ENCODE measurements at regions not wholly inside any gene's neighbourhood (a gene's known extent, or its start where the extent isn't known, plus 50 kb on each side); places are given as distances from the start of the nearest gene placed in this dataset.
A peak's percentile ranks its signal among the peaks of the same experiment; 100 is the strongest.

GRCh38 chr17:77848257-77848656 is 110.2 kb upstream of the TNRC6C start (continued):
- TF ChIP-seq PRDM2 (tag by site-specific recombination; IDR thresholded peaks at IDR 0.05; ENCODE audit: borderline replicate concordance): no peak
- no peak for TF ChIP-seq ZNF433 (tag by site-specific recombination; IDR thresholded peaks at IDR 0.05; ENCODE audit: low read depth)
- peak; percentile 59 for TF ChIP-seq ZBTB17 (tag by site-specific recombination; IDR thresholded peaks at IDR 0.05)
- TF ChIP-seq ZFP69B (tag by site-specific recombination; IDR thresholded peaks at IDR 0.05): no peak
- peak; percentile 79 for TF ChIP-seq ATF2 (tag by site-specific recombination; IDR thresholded peaks at IDR 0.05; ENCODE audit: low read depth)
- no peak for TF ChIP-seq INSM2 (tag by site-specific recombination; IDR thresholded peaks at IDR 0.05)
- peak; percentile 33 for TF ChIP-seq ZFHX2 (tag by site-specific recombination; conservative IDR thresholded peaks at IDR 0.05)
- TF ChIP-seq ZBTB21 (tag by site-specific recombination; IDR thresholded peaks at IDR 0.05): peak; percentile 56; the same call in 1 of the 2 replicates
- no peak for TF ChIP-seq BCL11B (tag by site-specific recombination; IDR thresholded peaks at IDR 0.05; ENCODE audit: low read depth)
- TF ChIP-seq ZNF311 (tag by site-specific recombination; IDR thresholded peaks at IDR 0.05; ENCODE audit: borderline replicate concordance): no peak
- TF ChIP-seq ZNF629 (tag by site-specific recombination; IDR thresholded peaks at IDR 0.05): peak; percentile 71
- TF ChIP-seq ZNF626 (tag by site-specific recombination; IDR thresholded peaks at IDR 0.05): no peak

GRCh38 chr17:77849239-77849638 is 109.3 kb upstream of the TNRC6C start:
- peak; percentile 61; the same call in 1 of the 2 replicates for TF ChIP-seq ZNF146 (tag by site-specific recombination; IDR thresholded peaks at IDR 0.05)
- no peak for TF ChIP-seq ZNF394 (tag by site-specific recombination; IDR thresholded peaks at IDR 0.05; ENCODE audit: borderline replicate concordance)
- Histone ChIP-seq H3K4me3 (ENCODE audit: low read depth, low read length) (no peak overlapping the region), H3K4me1 (ENCODE audit: control insufficient read depth, insufficient read depth, low read length) (no peaks in the 10 kb centered on the region), H3K27ac (ENCODE audit: extremely low read depth, low read depth, low read length) (no peak overlapping the region), H3K9me3 (ENCODE audit: control insufficient read depth, insufficient read depth, low read depth, low read length) (no peaks in the 10 kb centered on the region), H3K36me3 (ENCODE audit: control insufficient read depth in 2 of 2, insufficient read depth in 1 of 2, low read length in 2 of 2) (no peaks in the 10 kb centered on the region)
- POLR2A ChIA-PET: no interaction called here
- CTCF ChIA-PET: interaction anchor here (1.2 kb wide), 1 partner anchor 306 kb away, joined by 3 read pairs; no protein-coding TSS in a partner anchor

GRCh38 chr17:77851921-77852320 is 106.6 kb upstream of the TNRC6C start:
- POLR2A ChIA-PET: no interaction called here
- Histone ChIP-seq H3K9me3 (ENCODE audit: control insufficient read depth, insufficient read depth, low read depth, low read length) (no peaks in the 10 kb centered on the region), H3K36me3 (ENCODE audit: control insufficient read depth in 2 of 2, insufficient read depth in 1 of 2, low read length in 2 of 2) (no peaks in the 10 kb centered on the region), H3K4me1 (ENCODE audit: control insufficient read depth, insufficient read depth, low read length) (no peaks in the 10 kb centered on the region), H3K27ac (ENCODE audit: extremely low read depth, low read depth, low read length) (no peak overlapping the region), H3K4me3 (ENCODE audit: low read depth, low read length) (no peak overlapping the region)
- peak; percentile 34; the same call in 1 of the 2 replicates for TF ChIP-seq ZNF777 (tag by site-specific recombination; IDR thresholded peaks at IDR 0.05; ENCODE audit: borderline replicate concordance)
- TF ChIP-seq ZNF621 (tag by site-specific recombination; IDR thresholded peaks at IDR 0.05): 0 out of 2 replicates have a peak, but pooled peaks have one; percentile 12
- TF ChIP-seq ZNF341 (tag by site-specific recombination; IDR thresholded peaks at IDR 0.05; ENCODE audit: low read depth): no peak
- no peak for TF ChIP-seq ZNF394 (tag by site-specific recombination; IDR thresholded peaks at IDR 0.05; ENCODE audit: borderline replicate concordance)
- TF ChIP-seq SALL2 (tag by site-specific recombination; IDR thresholded peaks at IDR 0.05; ENCODE audit: borderline replicate concordance): 0 out of 2 replicates have a peak, but pooled peaks have one; percentile 58
- no peak for TF ChIP-seq BCL11B (tag by site-specific recombination; IDR thresholded peaks at IDR 0.05; ENCODE audit: low read depth)
- peak; percentile 100 for TF ChIP-seq ZSCAN4 (tag by site-specific recombination; IDR thresholded peaks at IDR 0.05)
- TF ChIP-seq ZNF473 (tag by site-specific recombination; IDR thresholded peaks at IDR 0.05): 0 out of 2 replicates have a peak, but pooled peaks have one; percentile 43
- TF ChIP-seq ZBTB26 (tag by site-specific recombination; optimal IDR thresholded peaks at IDR 0.05): peak; percentile 15
- CTCF ChIA-PET: no interaction called here
